Erythroblast (primary cell): ENCODE measurements at regions not wholly inside any gene's neighbourhood (a gene's known extent, or its start where the extent isn't known, plus 50 kb on each side); places are given as distances from the start of the nearest gene placed in this dataset.

Experiments
- GATA1 ChIP-seq: IDR thresholded peaks from 2 replicates; pipeline ENCODE4 v1.6.1; 2011; ENCODE audit warnings: low read depth, mild to moderate bottlenecking, control low read depth, low read length, moderate library complexity
- POLR2A ChIP-seq: IDR thresholded peaks from 2 replicates; pipeline ENCODE4 v1.6.1; 2011; ENCODE audit warnings: mild to moderate bottlenecking, low read length

DNA sequence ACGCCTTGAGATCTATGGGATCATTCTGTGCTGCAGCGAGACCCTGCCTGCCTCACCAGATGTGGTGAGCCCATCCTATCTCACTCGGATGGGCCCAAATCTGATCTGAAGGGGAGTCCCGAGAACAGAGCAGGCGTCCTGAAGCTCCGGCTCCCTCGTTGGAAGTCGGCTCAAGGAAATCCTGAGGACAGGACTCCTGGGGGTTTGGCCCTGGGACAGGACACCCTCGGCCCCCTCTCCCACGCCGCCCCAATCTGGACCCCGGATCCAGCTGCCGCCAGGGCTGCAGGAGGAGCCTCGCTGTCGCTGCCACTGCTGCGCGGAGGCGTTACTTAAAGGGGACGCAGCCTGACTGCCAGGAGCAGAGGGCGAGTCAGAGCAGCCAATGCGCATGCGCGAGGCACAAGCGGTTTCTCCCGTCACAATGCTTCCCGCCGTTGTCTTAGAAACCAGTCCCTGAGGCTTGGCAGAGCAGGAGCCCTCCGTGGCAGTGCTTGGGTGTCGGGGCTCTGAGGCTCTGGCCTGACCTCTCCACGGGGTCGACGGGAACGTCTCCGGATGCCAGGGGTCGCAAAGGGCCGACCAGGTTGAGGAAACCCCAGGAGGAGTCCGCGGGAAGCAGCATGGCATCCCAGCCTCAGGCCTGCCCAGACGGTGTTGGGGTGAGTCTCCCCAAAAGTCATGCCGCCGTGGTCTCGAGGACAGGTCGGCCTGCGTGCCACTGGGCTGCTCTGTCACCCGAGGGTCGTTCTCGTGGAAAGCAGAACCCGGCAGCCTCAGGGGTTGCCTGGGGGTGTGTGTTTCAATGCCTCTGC, 1567.8 kb upstream of the DEFB115 start:
- TF ChIP-seq POLR2A (no peak), GATA1 (no peak)
